ENCODE measurements at regions not wholly inside any gene's neighbourhood (a gene's known extent, or its start where the extent isn't known, plus 50 kb on each side); places are given as distances from the start of the nearest gene placed in this dataset.

DNA sequence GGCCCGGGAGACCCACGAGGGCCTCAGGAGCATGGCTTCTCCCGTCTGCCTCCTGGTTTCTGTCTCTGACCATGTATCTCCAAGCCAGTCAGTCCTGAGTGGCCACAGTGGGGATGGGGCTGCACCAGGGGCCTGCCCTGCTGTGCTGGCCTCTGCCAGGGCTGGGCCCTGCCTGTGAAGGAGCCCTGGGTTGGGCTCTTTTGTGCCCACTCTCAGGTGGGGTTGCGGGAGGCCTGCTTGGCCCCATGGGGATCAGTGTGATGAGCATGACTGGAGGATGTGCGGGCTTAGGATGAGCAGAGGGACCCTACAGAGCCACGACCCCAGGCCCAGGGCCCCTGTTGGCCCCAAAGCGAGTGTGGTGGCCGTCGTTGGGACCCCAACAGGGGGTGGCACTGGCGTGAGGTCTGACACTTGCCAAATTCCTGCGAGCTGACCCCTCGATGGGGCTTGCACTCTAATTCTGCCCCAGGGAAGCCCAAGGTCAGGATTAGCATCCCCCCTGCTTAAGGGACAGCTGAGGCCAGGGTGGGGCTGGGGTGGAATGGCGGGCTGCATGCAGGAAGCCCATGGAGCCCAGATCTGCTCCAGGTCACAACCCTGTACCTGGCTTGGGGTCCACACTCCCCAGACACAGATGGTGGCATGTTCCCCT is 90.0 kb upstream of the BHLHE23 start:
- H3K27ac ChIP-seq (ENCODE audit: low read depth in 2 of 2, low read length in 1 of 2): no peak overlapping the region
- TF ChIP-seq MEF2A (IDR thresholded peaks at IDR 0.05; ENCODE audit: borderline replicate concordance, low read depth): no peak
- no peak for TF ChIP-seq POLR2AphosphoS5 (IDR thresholded peaks at IDR 0.05; ENCODE audit: low read depth, low read length)
- TF ChIP-seq, protein P1, sequence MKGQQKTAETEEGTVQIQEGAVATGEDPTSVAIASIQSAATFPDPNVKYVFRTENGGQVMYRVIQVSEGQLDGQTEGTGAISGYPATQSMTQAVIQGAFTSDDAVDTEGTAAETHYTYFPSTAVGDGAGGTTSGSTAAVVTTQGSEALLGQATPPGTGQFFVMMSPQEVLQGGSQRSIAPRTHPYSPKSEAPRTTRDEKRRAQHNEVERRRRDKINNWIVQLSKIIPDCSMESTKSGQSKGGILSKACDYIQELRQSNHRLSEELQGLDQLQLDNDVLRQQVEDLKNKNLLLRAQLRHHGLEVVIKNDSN (IDR thresholded peaks at IDR 0.05; ENCODE audit: borderline replicate concordance, low read depth): no peak
- no peak for TF ChIP-seq GATA2 (CRISPR knock-in tag; IDR thresholded peaks at IDR 0.05)
- no peak for TF ChIP-seq MXI1 (IDR thresholded peaks at IDR 0.05; ENCODE audit: low read depth, low read length)
- TF ChIP-seq GABPA (IDR thresholded peaks at IDR 0.05; ENCODE audit: low read depth): no peak
- no peak for TF ChIP-seq CHD2 (IDR thresholded peaks at IDR 0.05; ENCODE audit: low read length, partially characterized antibody)
- no peak for TF ChIP-seq SIN3A (IDR thresholded peaks at IDR 0.05; ENCODE audit: borderline replicate concordance, low read depth, low read length)
- TF ChIP-seq MAX (IDR thresholded peaks at IDR 0.05; ENCODE audit: low read depth): no peak
- no peak for TF ChIP-seq USF2 (IDR thresholded peaks at IDR 0.05; ENCODE audit: borderline replicate concordance, low read depth, low read length)
- no peak for TF ChIP-seq FOXM1 (IDR thresholded peaks at IDR 0.05; ENCODE audit: low read depth)
- no peak for TF ChIP-seq TCF12 (IDR thresholded peaks at IDR 0.05)
- no peak for TF ChIP-seq JUND (IDR thresholded peaks at IDR 0.05)
- H4K20me1 ChIP-seq (ENCODE audit: insufficient read depth): no peaks in the 10 kb centered on the region
- H3F3A ChIP-seq (replicated peaks; ENCODE audit: insufficient read depth): no peaks in the 10 kb centered on the region
- no peaks in the 10 kb centered on the region; a peak in 1 of 4 replicates for H3K4me1 ChIP-seq (ENCODE audit: control insufficient read depth in 1 of 2, insufficient read depth in 2 of 2, low read depth in 1 of 2, low read length in 1 of 2)
- no peak overlapping the region for H3K9ac ChIP-seq
- ChIA-PET POLR2A (no interaction called here), CTCF (no interaction called here)
- no peak overlapping the region for H2AFZ ChIP-seq (ENCODE audit: low read depth)
- DNase-seq: no peak
- no peaks in the 10 kb centered on the region for H3K9me3 ChIP-seq
- no peaks in the 10 kb centered on the region for H3K9me2 ChIP-seq
- H3K4me3 ChIP-seq (ENCODE audit: low read depth in 2 of 2, low read length in 1 of 2): no peak overlapping the region
- no peaks in the 10 kb centered on the region for H3K36me3 ChIP-seq (replicated peaks in 1 of 2; ENCODE audit: control insufficient read depth in 1 of 2, insufficient read depth in 2 of 2, low read length in 1 of 2)
- WGBS (ENCODE audit: low lambda C conversion rate): 45% methylated on average over 7 of the region's 13 CpGs
- H3K27me3 ChIP-seq (ENCODE audit: insufficient read depth): peaks cover 37% of the 10 kb centered on the region
- no peaks in the 10 kb centered on the region for H3K79me2 ChIP-seq (ENCODE audit: insufficient read depth)
- no peak overlapping the region for H3K4me2 ChIP-seq

DNA sequence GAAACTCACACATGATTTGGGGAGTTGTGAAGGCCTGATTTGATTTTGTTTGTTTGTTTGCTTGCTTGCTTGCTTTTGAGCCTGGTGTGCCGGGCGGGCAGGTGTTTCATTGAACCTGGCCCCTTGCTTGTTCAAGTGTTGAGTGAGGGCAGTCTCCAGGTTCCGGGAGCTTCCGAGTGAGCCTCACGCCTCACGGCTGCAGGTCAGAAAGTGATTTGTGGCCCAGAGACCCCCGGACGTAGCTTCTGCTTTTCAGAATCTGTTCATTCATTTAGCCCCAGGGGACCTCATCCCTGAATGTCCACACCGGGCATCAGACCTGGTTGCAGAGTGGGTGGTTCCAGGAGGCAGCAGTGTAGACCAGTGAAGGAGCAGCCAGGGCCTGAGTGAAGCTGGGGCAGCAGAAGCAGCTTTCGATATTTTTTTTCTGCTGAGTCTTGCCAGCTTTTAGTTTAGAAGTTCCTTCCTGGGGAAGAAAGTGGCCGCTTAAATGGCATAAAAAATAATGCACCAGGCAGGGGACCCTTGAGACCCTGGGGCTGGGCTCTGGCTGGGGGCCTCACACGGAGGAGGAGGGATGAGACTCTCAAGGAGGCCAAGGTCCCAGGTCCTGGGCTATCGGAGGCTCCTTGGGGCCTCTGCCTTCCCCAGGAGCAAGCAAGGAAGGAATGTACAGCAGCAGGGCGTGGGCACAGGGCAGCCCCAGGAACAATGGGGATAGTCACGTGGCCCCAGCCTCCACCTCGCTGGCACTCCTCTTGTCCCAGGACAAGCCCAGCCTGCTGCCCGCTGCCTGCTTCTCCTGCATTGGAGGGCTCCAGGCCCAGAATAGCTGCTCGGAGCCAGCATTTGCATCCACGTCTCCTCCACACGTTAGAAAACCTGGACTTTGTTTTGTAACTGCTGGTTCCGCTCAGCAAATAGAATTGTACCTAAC is 89.2 kb upstream of the BHLHE23 start:
- no peaks in the 10 kb centered on the region for H3K9me3 ChIP-seq
- H2AFZ ChIP-seq (ENCODE audit: low read depth): no peak overlapping the region
- no peak overlapping the region for H3K9ac ChIP-seq
- H3K4me3 ChIP-seq (ENCODE audit: low read depth in 2 of 2, low read length in 1 of 2): no peak overlapping the region
- H3K27ac ChIP-seq (ENCODE audit: low read depth in 2 of 2, low read length in 1 of 2): no peak overlapping the region
- H3K4me1 ChIP-seq (ENCODE audit: control insufficient read depth in 1 of 2, insufficient read depth in 2 of 2, low read depth in 1 of 2, low read length in 1 of 2): no peaks in the 10 kb centered on the region
- H3K9me2 ChIP-seq: no peaks in the 10 kb centered on the region
- WGBS (ENCODE audit: low lambda C conversion rate): 56% methylated on average over 18 of the region's 21 CpGs
- DNase-seq: no peak
- H3F3A ChIP-seq (replicated peaks; ENCODE audit: insufficient read depth): no peaks in the 10 kb centered on the region
- no peaks in the 10 kb centered on the region for H3K36me3 ChIP-seq (replicated peaks in 1 of 2; ENCODE audit: control insufficient read depth in 1 of 2, insufficient read depth in 2 of 2, low read length in 1 of 2)
- H3K79me2 ChIP-seq (ENCODE audit: insufficient read depth): no peaks in the 10 kb centered on the region
- no peak overlapping the region for H3K4me2 ChIP-seq
- peaks cover 37% of the 10 kb centered on the region for H3K27me3 ChIP-seq (ENCODE audit: insufficient read depth)
- H4K20me1 ChIP-seq (ENCODE audit: insufficient read depth): no peaks in the 10 kb centered on the region
- POLR2A ChIA-PET: no interaction called here
- CTCF ChIA-PET: interaction anchor here (1.0 to 1.7 kb wide), 2 partner anchors 37 to 128 kb away, joined by 3 read pairs; no protein-coding TSS in a partner anchor
- no peak for TF ChIP-seq IRF3 (IDR thresholded peaks at IDR 0.05; ENCODE audit: low read depth, low read length)
- no peak for TF ChIP-seq CHD2 (IDR thresholded peaks at IDR 0.05; ENCODE audit: low read length, partially characterized antibody)
- no peak for TF ChIP-seq MXI1 (IDR thresholded peaks at IDR 0.05; ENCODE audit: low read depth, low read length)
- TF ChIP-seq TEAD4 (IDR thresholded peaks at IDR 0.05; ENCODE audit: borderline replicate concordance, insufficient read depth): no peak
- no peak for TF ChIP-seq ZBTB33 (IDR thresholded peaks at IDR 0.05; ENCODE audit: borderline replicate concordance, low read depth)
- TF ChIP-seq, protein P1 (IDR thresholded peaks at IDR 0.05; ENCODE audit: borderline replicate concordance, low read depth): no peak
- no peak for TF ChIP-seq POLR2AphosphoS5 (IDR thresholded peaks at IDR 0.05; ENCODE audit: low read depth, low read length)
- TF ChIP-seq SIN3A (IDR thresholded peaks at IDR 0.05; ENCODE audit: borderline replicate concordance, low read depth, low read length): no peak
- no peak for TF ChIP-seq JUND (IDR thresholded peaks at IDR 0.05)
- TF ChIP-seq TCF12 (IDR thresholded peaks at IDR 0.05): no peak
- TF ChIP-seq FOXM1 (IDR thresholded peaks at IDR 0.05; ENCODE audit: low read depth): no peak
- no peak for TF ChIP-seq GABPA (IDR thresholded peaks at IDR 0.05; ENCODE audit: low read depth)
- TF ChIP-seq NFIC (IDR thresholded peaks at IDR 0.05; ENCODE audit: borderline replicate concordance): no peak

Measured in SK-N-SH (cell line).